ENCODE measurements at regions not wholly inside any gene's neighbourhood (a gene's known extent, or its start where the extent isn't known, plus 50 kb on each side); places are given as distances from the start of the nearest gene placed in this dataset.
"Not testable (repeated sequence)": the region's sequence is repeated elsewhere in the genome, so short reads cannot be mapped to it uniquely, and the experiment has no call there.

GRCh38 chr5:127133071-127133470 is 59.8 kb upstream of the C5orf63 start:
- no peak for DNase-seq (ENCODE audit: low read depth in 3 of 3)

GRCh38 chr5:127136908-127137307 is 63.6 kb upstream of the C5orf63 start:
- no peak for DNase-seq (ENCODE audit: low read depth in 3 of 3)

- DNase-seq (ENCODE audit: low read depth in 3 of 3), result no peak
Observed at GRCh38 chr5:127143722-127144121, 70.4 kb upstream of the C5orf63 start.

- no peak for DNase-seq (ENCODE audit: low read depth in 3 of 3)
Observed at GRCh38 chr5:127153031-127153430, 79.7 kb upstream of the C5orf63 start.

- DNase-seq (ENCODE audit: low read depth in 3 of 3), result no peak
Observed at GRCh38 chr5:127153521-127153920, 80.2 kb upstream of the C5orf63 start.

GRCh38 chr5:127163750-127164149 is 90.4 kb upstream of the C5orf63 start:
- DNase-seq (ENCODE audit: low read depth in 3 of 3), result no peak

- DNase-seq (ENCODE audit: low read depth in 3 of 3), result no peak
Observed at GRCh38 chr5:127170918-127171600, 97.8 kb upstream of the C5orf63 start.

GRCh38 chr5:127176769-127177168 is 103.5 kb upstream of the C5orf63 start:
- DNase-seq (ENCODE audit: low read depth in 3 of 3), result no peak

GRCh38 chr5:127182631-127183030 is 108.0 kb upstream of the MEGF10 start:
- not testable (repeated sequence) for DNase-seq (ENCODE audit: low read depth in 3 of 3)

- no peak for DNase-seq (ENCODE audit: low read depth in 3 of 3)
Observed at GRCh38 chr5:127183332-127183731, 107.3 kb upstream of the MEGF10 start.

- no peak for DNase-seq (ENCODE audit: low read depth in 3 of 3)
Observed at GRCh38 chr5:127184851-127185250, 105.7 kb upstream of the MEGF10 start.

- no peak for DNase-seq (ENCODE audit: low read depth in 3 of 3)
Observed at GRCh38 chr5:127186657-127187056, 103.9 kb upstream of the MEGF10 start.

- DNase-seq (ENCODE audit: low read depth in 3 of 3), result no peak
Observed at GRCh38 chr5:127187706-127188105, 102.9 kb upstream of the MEGF10 start.

GRCh38 chr5:127192150-127192549 is 98.4 kb upstream of the MEGF10 start:
- DNase-seq (ENCODE audit: low read depth in 3 of 3), result no peak

GRCh38 chr5:127192836-127193338 is 97.7 kb upstream of the MEGF10 start:
- DNase-seq (ENCODE audit: low read depth in 3 of 3), result no peak

- no peak for DNase-seq (ENCODE audit: low read depth in 3 of 3)
Observed at GRCh38 chr5:127196042-127196441, 94.6 kb upstream of the MEGF10 start.

- not testable (repeated sequence) for DNase-seq (ENCODE audit: low read depth in 3 of 3)
Observed at GRCh38 chr5:127197402-127198167, 93.0 kb upstream of the MEGF10 start.

- not testable (repeated sequence) for DNase-seq (ENCODE audit: low read depth in 3 of 3)
Observed at GRCh38 chr5:127202738-127203137, 87.9 kb upstream of the MEGF10 start.

- DNase-seq (ENCODE audit: low read depth in 3 of 3), result no peak
Observed at GRCh38 chr5:127203818-127204217, 86.8 kb upstream of the MEGF10 start.

- no peak for DNase-seq (ENCODE audit: low read depth in 3 of 3)
Observed at GRCh38 chr5:127205147-127205546, 85.4 kb upstream of the MEGF10 start.

- no peak for DNase-seq (ENCODE audit: low read depth in 3 of 3)
Observed at GRCh38 chr5:127206320-127207113, 84.1 kb upstream of the MEGF10 start.

GRCh38 chr5:127210042-127210441 is 80.6 kb upstream of the MEGF10 start:
- DNase-seq (ENCODE audit: low read depth in 3 of 3), result no peak

Measured in stimulated activated CD4-positive, alpha-beta T cell treated with anti-CD3 and anti-CD28 coated beads, TNF-alpha, amount 100 ng/mL, for 24 hours (primary cell).